SU-DHL-6 (cell line): ENCODE measurements at regions not wholly inside any gene's neighbourhood (a gene's known extent, or its start where the extent isn't known, plus 50 kb on each side); places are given as distances from the start of the nearest gene placed in this dataset.

ENCODE experiments used
- H2AFZ ChIP-seq: fragments of 200-600 bp; sonication (generic); 2 replicates; pipeline ENCODE4 v1.6.1; 2014; ENCODE audit warnings: low read depth, mild to moderate bottlenecking, moderate library complexity, mixed read lengths, antibody characterized with exemption, low read length; ENCODE audit not compliant: severe bottlenecking
- H3F3A ChIP-seq: fragments of 200-600 bp; shearing (Covaris generic); 2 replicates; pipeline ENCODE4 v1.6.0; 2016; ENCODE audit warnings: antibody characterized with exemption, mild to moderate bottlenecking; ENCODE audit not compliant: insufficient read depth
- H3K27ac ChIP-seq: fragments of 200-600 bp; sonication (generic); 2 replicates; pipeline ENCODE4 v1.5.1; 2016; ENCODE audit warnings: low read depth, mild to moderate bottlenecking, low read length, moderate library complexity, mixed read lengths
- H3K27me3 ChIP-seq: fragments of 200-600 bp; sonication (generic), shearing (Covaris generic); 2 replicates; pipeline ENCODE4 v1.6.0; 2014; ENCODE audit warnings: mild to moderate bottlenecking, low read length
- H3K36me3 ChIP-seq: fragments of 200-600 bp; sonication (generic); 2 replicates; pipeline ENCODE4 v1.6.1; 2014; ENCODE audit warnings: mild to moderate bottlenecking, low read length, mixed read lengths
- H3K4me2 ChIP-seq: fragments of 300-600, 200-600 bp; shearing (Covaris generic), sonication (generic); 2 replicates; pipeline ENCODE4 v1.6.0; 2014; ENCODE audit warnings: low read length, low read depth, mild to moderate bottlenecking; ENCODE audit not compliant: poor library complexity, severe bottlenecking
- H3K4me3 ChIP-seq: fragments of 200-600 bp; sonication (generic); 2 replicates; pipeline ENCODE4 v1.5.1; 2014; ENCODE audit warnings: antibody characterized with exemption, low read length, mild to moderate bottlenecking, mixed read lengths; ENCODE audit not compliant: insufficient read depth, poor library complexity, severe bottlenecking
- H3K79me2 ChIP-seq: fragments of 200-600 bp; sonication (generic); 2 replicates; pipeline ENCODE4 v1.6.1; 2014; ENCODE audit warnings: mild to moderate bottlenecking, low read length, moderate library complexity; ENCODE audit not compliant: insufficient read depth
- H3K9ac ChIP-seq: fragments of 200-600 bp; sonication (generic); 2 replicates; pipeline ENCODE4 v1.7.0; 2014; ENCODE audit warnings: mild to moderate bottlenecking, low read length
- H3K9me2 ChIP-seq: fragments of 200-600 bp; sonication (generic); replicated peaks from 2 replicates; pipeline ENCODE4 v1.6.1; 2014; ENCODE audit warnings: low read length; ENCODE audit not compliant: insufficient read depth
- H3K9me3 ChIP-seq: fragments of 200-600 bp; sonication (generic); 2 replicates; pipeline ENCODE4 v1.6.1; 2014; ENCODE audit warnings: low read length, mixed read lengths; ENCODE audit not compliant: insufficient read depth
- H4K20me1 ChIP-seq: fragments of 200-600 bp; sonication (generic); 2 replicates; pipeline ENCODE4 v1.6.1; 2014; ENCODE audit warnings: low read depth, mild to moderate bottlenecking, antibody characterized with exemption, low read length, moderate library complexity, mixed read lengths
- EZH2phosphoT487 ChIP-seq: fragments of 200-600 bp; sonication (generic), shearing (Covaris generic); conservative IDR thresholded peaks from 2 replicates; pipeline ENCODE4 v1.6.1; 2018; ENCODE audit warnings: mild to moderate bottlenecking, antibody characterized with exemption, low read length, moderate library complexity, mixed read lengths
- TF ChIP-seq, protein P1 (sequence below): fragments of 200-600 bp; sonication (generic); IDR thresholded peaks from one replicate; pipeline ENCODE4 v1.5.1; 2017; ENCODE audit warnings: antibody characterized with exemption, mild to moderate bottlenecking, low read length, moderate library complexity; ENCODE audit not compliant: insufficient read depth, poor library complexity, severe bottlenecking

DNA sequence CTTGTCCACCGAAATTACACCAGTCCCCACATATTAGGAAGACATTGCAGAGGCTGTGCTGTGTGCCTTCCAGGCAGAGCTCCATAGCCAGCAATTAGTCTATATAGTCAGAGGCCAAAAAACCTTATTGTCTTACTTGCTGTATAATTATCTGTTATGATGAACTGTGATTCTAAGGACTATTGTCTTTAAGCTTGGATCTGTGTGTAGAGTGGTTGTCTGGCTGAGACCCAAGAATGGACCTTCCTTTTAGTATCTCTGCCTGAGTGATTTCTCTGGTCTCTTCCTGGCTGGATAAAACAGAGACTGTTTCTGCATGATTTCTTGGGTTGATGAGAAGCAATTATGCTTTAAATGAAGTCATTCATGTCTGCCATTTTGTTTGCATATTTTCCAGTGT lies 465.3 kb downstream of the PRKD1 start:
- Histone ChIP-seq H3K36me3 (no peaks in the 10 kb centered on the region), H2AFZ (no peak overlapping the region), H3K27me3 (no peaks in the 10 kb centered on the region), H4K20me1 (no peaks in the 10 kb centered on the region), H3K27ac (no peak overlapping the region), H3F3A (no peaks in the 10 kb centered on the region), H3K4me2 (no peak overlapping the region), H3K9me3 (no peaks in the 10 kb centered on the region), H3K9ac (no peak overlapping the region), H3K9me2 (no peaks in the 10 kb centered on the region), H3K79me2 (no peaks in the 10 kb centered on the region), H3K4me3 (no peak overlapping the region)
- TF ChIP-seq, protein P1, sequence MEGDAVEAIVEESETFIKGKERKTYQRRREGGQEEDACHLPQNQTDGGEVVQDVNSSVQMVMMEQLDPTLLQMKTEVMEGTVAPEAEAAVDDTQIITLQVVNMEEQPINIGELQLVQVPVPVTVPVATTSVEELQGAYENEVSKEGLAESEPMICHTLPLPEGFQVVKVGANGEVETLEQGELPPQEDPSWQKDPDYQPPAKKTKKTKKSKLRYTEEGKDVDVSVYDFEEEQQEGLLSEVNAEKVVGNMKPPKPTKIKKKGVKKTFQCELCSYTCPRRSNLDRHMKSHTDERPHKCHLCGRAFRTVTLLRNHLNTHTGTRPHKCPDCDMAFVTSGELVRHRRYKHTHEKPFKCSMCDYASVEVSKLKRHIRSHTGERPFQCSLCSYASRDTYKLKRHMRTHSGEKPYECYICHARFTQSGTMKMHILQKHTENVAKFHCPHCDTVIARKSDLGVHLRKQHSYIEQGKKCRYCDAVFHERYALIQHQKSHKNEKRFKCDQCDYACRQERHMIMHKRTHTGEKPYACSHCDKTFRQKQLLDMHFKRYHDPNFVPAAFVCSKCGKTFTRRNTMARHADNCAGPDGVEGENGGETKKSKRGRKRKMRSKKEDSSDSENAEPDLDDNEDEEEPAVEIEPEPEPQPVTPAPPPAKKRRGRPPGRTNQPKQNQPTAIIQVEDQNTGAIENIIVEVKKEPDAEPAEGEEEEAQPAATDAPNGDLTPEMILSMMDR: no peak
- TF ChIP-seq EZH2phosphoT487: no peak

DNA sequence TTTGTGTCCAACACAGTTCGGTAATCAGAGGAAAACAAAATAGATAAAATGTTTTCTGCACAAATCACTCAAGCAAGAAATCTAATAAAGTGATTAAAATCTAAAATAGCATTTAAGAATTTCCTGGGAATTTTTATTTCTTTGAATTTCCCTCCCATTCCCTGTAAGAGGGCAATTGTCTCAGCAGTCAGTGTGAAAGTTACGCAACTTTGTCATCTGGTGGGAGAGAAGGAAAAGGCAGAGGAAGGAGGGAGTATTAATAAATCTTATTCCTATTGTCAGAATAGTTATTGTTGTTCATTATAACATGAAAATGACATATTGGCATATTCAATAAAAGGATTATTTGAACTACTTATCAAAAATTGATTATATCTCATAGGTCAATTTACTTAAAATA lies 464.9 kb downstream of the PRKD1 start:
- no peaks in the 10 kb centered on the region for H3K36me3 ChIP-seq
- no peak overlapping the region for H3K9ac ChIP-seq
- no peaks in the 10 kb centered on the region for H4K20me1 ChIP-seq
- H3K4me3 ChIP-seq: no peak overlapping the region
- no peak overlapping the region for H3K27ac ChIP-seq
- H3K9me2 ChIP-seq: 0 out of 2 replicates have a peak, but pooled peaks cover 3% of the 10 kb centered on the region
- H2AFZ ChIP-seq: no peak overlapping the region
- H3K79me2 ChIP-seq: no peaks in the 10 kb centered on the region
- no peak overlapping the region for H3K4me2 ChIP-seq
- H3K27me3 ChIP-seq: no peaks in the 10 kb centered on the region
- no peaks in the 10 kb centered on the region for H3K9me3 ChIP-seq
- H3F3A ChIP-seq: no peaks in the 10 kb centered on the region
- TF ChIP-seq, protein P1: no peak
- no peak for TF ChIP-seq EZH2phosphoT487

DNA sequence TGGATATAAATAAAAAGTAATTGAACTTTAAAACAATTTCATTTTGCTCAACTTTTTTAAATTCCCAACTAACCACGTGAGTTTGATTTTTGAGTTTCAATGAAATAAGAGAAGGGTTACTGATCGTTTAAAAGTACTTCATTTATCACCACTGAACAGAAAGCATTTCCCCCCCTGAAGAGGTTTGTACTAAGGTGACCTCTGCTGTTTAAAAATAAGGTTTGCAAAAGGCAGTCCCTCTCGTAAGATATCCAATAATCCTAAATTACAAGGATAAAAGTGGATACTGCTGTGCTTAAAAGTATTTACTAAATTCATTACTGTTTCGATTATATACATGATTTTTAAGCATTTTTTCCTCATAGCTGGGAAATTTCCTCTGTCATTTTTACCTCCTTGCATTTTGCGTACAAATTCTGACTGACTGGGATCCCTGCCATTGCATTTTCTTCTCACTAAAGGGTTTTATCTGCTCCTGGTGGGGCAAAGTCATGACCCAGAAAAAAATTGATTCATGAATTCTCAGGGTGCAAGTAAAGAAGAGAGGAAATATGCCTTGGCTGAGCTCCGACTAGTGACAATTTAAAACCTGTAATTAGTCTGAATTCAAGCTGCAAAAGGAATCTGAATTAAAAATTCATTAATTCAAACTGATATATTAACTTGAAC lies 463.8 kb downstream of the PRKD1 start:
- no peaks in the 10 kb centered on the region for H3K27me3 ChIP-seq
- no peak overlapping the region for H2AFZ ChIP-seq
- 0 out of 2 replicates have a peak, but pooled peaks cover 4% of the 10 kb centered on the region for H3K9me2 ChIP-seq
- TF ChIP-seq EZH2phosphoT487: no peak
- TF ChIP-seq, protein P1: no peak
- H3K79me2 ChIP-seq: no peaks in the 10 kb centered on the region
- no peak overlapping the region for H3K27ac ChIP-seq
- H3F3A ChIP-seq: no peaks in the 10 kb centered on the region
- no peak overlapping the region for H3K4me3 ChIP-seq
- no peaks in the 10 kb centered on the region for H3K36me3 ChIP-seq
- H4K20me1 ChIP-seq: no peaks in the 10 kb centered on the region
- H3K4me2 ChIP-seq: no peak overlapping the region
- H3K9ac ChIP-seq: no peak overlapping the region
- H3K9me3 ChIP-seq: no peaks in the 10 kb centered on the region
